HuH-7.5 (cell line): ENCODE measurements at regions not wholly inside any gene's neighbourhood (a gene's known extent, or its start where the extent isn't known, plus 50 kb on each side); places are given as distances from the start of the nearest gene placed in this dataset.

ENCODE experiments used
- DNase-seq: peaks from one replicate; pipeline ENCODE4 v3.0.0; 2011; ENCODE audit warnings: low spot score

DNA sequence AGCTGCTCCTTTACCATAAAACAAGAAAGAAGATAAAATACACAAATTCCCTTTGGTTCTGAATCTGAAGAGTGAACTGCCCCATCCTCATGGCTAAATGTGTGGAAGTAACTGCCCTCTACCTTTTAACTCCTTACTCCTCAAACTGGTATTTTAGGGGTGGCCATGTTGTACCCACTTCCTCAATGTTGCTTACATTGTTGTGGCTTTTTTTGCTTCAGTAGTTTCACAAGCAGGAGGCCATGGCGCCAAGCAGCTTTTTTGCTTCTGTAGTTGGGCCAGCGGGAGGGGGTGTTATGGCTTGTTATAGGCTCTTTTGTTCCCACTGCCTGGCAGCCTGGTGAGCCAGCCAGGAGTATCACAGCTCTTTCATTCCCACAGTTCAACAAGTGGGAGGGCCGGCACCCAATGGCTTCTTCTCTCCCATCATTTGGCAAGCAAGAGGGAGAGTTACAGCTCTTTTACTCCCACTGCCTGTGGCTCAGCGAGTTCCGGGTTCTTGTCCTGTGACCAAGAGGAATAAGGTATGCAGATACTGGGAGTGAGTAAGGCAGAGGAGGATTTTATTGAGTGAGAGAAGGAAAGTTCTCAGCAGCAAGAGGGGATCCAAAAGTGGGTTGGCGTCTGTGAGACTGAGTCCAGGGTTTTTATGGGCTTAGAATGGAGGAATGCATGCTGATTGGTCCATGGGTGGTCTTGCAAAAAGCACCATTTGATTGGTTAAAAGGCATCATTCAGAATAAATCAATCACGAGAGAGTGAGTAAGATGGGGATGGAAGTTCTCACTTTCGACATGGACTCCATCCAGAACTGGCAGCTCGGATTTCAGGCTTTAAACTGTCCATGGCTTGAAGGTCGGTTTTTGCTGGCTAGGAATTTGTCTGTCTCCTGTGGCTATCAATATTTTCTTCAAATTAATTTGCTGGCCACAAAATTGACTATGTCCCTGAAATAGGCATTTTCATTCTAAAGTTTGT is 429.6 kb downstream of the HLX start:
- DNase-seq, result no peak

DNA sequence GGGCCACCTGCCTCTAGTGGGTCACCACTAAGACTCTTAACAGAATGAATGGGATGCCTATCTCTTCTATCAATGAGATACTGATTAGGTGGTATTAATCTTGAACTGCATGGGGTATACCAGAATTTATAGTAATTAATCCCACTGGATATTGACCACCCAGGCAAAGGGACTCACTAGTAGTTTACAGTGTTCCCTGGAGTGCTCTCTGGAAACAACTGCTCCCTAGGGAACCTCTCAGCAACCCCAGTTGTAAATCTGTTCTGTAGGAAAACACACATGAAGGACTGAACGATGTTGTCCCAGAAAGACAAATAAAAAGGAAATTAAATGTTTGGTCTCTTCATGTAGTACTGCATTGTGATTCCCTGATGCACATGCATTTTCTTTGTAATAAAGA is 430.5 kb downstream of the HLX start:
- no peak for DNase-seq

DNA sequence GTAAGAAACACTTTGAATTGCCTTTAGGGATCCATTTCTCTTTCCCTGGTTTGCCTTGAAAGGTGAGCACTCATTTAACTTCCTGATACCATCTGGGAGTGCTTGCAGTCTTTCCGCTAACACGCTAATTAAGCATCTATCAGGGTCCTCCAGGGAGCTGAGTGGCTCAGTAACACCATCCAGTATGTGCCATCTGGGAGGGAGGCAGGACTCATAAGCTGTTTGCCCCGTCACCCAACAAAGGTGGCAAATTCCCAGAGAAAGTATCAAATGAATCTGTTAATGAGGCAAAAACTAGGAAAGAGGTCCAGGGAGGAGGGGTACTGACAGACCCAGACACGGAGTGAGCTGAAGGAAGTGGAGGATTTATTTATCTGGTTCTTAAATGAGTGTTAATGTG is 430.9 kb downstream of the HLX start:
- DNase-seq, result no peak

DNA sequence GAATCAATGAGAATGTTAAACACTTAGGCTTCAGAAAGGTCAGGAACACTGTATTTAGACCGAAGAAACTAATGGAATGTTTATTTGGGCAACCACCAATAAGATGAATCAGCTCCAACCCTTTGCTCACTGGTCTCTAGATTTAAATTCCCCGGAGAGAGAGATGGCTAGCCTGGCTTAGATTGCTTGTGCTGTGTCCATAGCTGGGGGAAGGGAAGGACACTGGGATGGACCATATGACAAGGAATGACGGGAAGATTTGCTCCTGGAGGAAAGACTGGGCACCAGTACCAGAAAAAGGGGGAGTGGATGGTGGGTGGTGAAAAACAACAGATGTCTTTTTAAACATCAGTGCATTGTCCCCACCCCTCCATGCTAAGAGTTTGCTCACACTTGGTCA is 426.6 kb downstream of the DUSP10 start:
- no peak for DNase-seq

DNA sequence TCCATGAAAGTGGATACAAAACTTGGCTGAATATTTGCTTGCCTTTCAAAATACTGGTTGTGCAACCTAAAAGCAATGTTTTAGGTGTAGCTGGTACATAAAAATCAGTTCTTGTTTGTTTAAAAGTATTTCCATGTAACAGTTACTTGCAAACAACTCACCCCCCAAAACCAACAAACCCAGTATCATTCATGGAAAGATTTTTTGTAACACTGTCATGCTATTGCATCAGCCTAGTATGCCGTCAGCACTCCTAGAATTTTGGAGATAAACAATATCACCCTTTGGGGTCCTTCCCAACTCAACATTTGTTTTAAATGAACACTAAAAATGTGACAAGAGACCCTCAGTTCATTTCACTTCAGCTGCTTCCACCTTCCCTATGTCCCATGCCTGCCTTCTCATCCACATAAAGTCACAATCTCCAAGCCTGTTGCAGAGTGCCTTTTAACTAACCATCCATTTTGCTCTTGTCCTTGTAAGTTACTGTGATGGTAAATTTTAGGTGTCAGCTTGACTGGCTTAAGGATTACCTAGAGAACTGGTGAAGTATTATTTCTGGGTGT is 425.3 kb downstream of the DUSP10 start:
- DNase-seq, result no peak

DNA sequence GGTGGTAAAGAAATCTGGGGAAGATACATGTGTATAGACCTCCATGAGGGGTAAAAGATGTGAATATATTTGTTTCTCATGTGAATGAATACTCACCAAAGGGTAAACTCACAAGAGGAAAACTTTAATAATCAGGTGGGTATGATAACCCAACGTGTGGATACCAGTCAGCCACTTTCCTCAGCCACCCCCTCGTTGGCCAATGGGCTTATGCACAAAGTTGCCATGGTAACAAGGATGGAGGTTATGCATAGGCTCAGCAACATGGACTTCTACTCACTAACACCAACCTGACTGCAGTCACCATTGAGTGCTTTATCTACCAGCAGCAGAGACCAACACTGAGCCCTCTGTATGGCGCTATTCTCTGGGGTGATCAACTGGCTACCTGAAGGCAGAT is 424.4 kb downstream of the DUSP10 start:
- DNase-seq, result no peak

DNA sequence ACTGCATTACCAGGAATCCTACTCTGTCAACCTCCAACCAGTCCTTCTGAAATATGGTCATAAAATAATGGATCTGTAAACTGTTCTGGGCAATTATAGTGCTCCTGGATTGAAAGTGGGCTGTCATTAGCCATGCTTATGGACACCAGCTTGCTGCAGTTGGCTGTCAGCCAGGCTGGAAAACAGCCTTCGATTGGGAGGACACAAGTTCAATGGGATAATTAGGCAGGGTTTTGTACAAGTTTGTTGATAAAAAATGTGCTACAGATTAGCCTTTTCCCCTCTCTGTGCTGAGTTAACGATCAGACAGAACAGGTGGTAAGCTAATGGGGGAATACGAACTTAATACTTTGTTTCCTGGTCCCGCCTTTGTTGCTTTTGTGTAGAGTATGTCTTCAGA is 413.9 kb downstream of the DUSP10 start:
- no peak for DNase-seq

DNA sequence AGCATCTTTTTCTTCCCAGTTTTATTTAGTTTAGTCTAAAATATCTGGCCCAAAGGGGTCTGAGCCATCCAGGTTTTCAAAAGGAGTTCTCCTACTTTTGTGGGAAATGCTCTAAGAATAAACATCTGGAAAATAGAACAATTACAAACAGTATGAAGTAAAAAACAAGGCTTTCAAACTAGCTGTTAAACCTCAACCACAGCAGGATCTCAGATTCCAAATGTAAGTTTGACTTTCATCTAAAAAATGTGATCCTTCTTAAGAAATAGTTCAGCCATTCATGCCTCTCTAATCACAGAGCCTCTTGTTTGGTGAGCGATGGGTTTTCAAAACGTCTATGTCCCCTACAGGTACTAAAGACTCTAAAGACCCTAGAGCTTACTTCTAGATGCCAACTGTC is 413.5 kb downstream of the DUSP10 start:
- no peak for DNase-seq

DNA sequence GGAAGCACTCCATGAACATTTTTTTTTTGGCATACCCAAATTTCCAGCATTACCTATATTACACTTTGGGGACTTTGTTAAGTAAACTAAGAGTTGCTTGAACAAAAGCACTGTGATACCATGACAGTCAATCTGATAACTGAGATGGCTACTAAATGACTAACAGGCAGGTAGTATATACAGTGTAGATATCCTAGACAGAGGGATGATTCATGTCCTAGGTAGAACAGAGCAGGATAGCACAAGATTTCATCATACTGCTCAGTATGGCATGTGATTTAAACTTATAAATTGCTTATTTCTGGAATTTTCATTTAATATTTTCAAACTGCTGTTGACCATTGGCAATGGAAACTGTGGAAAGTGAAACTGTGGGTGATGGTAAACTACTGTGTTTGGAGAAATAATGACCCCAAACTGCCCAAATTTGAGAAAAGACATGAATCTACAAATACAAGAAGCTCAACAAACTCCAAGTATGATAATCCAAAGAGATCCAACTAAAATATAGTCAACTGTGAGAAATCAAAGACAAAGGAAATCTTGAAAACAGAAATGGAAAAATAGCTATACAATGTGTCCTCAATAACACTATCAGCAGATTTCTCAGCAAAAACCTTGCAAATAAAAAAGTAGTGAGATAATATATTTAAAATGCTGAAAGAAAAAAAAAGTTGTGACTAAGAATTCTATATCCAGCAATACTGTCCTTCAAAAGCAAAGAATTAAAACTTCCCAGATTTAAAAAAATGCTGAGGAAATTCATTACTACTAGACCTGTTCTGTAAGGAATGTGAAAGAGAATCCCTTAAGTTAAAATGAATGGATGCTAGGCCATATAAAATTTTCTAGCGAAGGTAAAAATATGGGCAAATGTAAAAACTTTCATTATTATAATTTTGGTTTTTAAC is 410.4 kb downstream of the DUSP10 start:
- DNase-seq, result no peak

DNA sequence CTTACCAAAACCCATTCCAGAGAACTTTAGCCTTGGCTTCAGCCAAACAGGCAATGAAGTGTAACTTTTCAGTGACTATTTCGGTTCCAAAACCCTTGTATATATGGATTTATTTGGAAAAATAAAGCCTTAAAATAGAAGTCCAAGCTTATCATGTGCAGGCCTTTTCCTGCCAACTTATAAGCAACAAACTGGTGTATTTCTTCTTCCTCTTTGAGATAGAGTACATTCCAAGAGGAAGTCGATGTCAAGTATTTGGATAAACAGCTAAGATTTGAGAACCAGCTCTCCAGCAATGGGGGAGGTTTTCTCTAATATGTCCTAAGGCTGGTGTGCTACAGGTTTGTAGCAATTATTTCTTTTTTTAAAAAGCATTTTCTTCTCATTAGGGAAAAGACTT is 407.8 kb downstream of the DUSP10 start:
- no peak for DNase-seq

DNA sequence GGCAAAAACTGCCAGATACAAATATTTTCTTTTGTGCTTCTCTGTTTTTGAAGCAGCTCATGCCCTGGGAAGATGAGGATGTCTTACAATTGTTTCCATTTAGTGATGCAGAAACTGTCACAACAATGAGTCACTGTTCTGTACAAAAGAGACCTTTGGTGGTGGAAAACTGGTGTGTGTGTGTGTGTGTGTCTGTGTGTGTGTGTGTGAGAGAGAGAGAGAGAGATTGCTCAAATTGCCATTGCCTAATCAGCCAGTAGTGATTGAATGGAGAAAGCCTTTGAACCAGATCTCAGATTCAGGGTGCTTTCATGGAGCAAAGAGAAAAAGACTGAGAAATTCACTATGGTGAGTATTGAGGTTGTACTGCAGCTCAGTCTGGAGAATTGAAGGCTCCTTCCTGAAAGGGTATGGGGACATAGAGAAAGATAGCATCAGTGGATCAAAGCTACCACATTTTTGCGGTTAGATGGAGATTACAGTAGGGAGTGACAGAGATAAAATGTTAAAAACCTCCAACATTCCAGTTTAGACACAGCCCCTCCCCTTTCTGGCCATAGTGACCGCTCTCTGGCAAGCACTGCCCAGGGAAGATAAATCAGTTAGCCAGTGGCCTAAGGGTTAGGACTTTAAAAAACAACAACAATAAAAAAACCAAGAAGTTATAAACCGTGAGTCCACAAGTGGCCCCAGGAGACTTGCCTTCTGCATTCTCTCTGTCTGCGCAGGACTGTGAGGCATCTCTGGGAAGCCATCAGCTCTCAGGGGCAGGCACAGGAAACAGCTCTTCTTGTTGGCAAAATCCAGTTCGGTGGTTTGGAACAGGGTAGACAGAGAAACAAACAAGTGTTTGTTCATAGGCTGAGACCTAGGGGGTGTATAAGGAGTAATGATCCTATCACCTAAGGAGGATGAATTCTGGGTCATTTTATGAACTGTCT is 406.5 kb downstream of the DUSP10 start:
- no peak for DNase-seq

DNA sequence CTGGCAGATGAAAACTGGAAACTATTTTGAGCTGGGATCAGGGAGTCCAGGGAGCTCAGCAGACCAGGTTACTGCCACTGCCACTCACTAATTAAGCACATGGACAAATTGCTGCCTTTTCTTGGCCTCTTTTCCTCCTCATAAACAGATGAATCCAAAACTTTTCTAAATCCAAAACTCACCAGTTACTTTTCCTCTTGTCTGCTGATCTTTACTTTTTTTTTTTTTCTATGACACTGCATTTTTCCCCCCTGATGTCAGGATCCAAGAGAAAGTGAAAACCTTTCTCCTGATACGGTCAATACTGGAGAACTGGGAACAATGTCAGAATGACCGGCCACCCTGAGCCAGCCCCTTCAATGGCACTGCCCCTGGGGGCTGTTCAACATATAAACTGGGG is 405.8 kb downstream of the DUSP10 start:
- no peak for DNase-seq

DNA sequence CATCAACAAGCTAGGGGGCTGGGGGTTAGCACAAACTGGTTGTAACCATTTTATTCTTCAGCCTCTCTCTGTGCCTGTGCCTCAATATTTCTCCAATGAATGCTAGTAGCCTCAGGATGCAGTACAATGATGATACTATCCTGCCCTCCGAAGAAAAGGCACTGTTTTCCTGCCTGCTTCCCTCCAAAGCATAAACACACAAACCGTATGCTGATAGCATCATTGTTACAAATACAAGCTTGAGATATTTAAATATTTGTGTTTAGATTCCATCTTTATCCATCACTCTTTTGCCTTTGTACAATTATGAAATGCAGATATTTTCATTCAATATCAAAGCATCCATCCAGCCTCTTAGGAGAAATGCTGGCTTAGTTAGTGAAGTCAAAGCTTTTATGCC is 404.8 kb downstream of the DUSP10 start:
- DNase-seq, result no peak

DNA sequence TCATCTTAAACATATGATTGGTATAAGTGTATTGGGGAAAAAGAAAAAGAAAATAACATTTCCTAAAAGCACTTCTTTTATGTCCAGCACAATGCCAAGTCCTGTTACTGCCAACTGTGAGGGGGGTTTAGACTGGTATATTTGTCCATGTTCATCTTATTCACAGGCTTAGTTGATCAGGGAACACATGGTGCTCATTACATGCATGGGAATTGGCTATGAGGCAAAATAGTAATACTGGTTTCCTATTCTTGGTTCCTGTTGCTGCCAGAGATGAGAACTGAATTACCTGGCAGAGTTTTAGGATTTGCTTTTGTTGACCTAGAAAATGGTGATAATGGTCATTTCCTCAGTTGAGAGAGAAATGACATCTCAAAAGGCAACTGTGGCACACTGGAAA is 398.8 kb downstream of the DUSP10 start:
- no peak for DNase-seq

DNA sequence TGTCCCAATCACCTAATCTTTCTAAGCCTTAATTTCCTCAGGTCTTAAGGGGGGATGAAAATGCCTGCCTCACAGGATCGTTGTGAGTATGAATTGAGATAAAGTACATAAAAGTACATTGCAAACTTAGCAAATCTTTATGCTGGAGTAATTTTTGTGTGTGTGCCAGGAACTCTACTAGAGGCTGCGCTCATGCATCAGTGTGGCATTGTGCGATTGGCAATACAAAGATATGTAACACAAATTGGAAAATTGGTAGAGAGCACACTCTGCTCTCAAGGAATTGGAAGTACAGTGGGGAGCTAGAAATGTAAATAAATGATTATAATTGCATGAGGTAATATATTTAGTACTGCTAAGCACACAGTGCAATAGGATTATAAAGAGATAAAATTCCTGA is 398.3 kb downstream of the DUSP10 start:
- DNase-seq, result no peak

DNA sequence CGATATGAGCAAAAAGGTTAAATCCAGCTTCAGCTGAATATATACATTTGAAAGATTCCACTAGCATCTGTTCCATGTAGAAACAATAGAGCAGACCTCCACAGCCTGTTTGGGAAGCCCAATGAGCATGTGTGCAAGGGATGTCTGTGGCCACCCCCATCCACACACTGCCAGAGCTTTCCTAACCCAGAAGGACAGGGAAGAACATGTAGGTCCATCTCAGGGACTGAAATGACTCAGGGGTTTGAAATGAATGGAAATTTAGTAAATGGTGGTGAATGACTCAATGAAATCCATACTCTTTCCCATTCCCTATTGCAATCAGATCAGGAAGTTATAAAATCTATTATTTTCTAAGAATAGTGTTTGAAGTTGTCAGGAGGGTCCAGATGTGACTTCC is 397.2 kb downstream of the DUSP10 start:
- no peak for DNase-seq

DNA sequence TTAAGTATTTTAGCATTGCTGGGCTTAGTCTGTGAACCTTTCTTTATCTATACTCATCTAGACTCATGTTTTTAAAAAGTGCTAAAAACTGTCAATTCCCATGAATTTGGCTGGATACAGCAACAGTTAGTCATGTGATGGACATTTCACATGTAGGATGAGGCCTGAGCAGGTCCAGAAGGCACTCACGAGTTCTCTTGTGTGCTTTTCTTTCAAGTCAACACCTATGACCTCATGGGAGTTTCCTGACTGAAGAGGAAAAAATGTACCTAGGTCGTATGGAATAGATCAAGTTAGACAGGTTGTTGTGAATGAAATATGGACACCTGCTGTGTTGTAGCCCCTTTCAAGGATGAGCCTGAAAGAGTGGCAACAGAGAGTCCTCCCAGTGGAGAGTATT is 394.2 kb downstream of the DUSP10 start:
- DNase-seq, result no peak

DNA sequence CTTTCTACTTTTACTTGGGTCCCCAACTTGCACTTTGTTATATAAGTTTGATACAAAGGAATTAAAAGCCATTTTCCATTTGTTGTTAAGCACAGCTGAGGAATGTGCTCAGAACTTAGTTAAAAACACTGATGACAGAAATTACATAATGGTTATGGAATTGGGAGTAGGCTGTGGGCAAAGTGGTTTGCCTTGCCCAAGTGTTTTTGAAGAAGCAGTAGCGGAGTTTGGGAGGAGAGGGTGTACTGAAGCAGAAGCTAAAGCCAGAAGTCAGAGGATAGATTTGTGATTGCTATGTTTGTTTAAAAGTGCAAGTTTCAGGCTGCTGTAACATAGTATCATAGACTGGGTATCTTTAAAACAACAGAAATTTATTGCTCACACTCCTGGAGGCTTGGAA is 391.8 kb downstream of the DUSP10 start:
- no peak for DNase-seq

DNA sequence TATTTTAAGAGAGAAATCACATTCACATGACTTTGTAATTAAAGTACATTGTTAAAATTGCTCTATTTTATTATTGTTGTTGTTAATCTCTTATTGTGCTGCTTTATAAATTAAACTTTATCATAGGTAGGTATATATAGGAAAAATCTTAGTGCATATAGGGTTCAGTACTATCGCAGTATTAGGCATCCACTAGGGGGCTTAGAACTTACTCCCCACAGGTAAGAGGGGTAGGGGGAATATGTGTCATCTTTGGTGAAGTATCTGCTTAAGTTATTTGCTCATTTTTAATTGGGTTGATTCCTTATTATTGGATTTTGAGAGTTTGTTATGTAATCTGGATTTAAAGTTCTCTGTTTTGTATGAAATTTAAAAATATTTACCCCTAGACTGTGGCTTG is 385.2 kb downstream of the DUSP10 start:
- DNase-seq, result no peak

DNA sequence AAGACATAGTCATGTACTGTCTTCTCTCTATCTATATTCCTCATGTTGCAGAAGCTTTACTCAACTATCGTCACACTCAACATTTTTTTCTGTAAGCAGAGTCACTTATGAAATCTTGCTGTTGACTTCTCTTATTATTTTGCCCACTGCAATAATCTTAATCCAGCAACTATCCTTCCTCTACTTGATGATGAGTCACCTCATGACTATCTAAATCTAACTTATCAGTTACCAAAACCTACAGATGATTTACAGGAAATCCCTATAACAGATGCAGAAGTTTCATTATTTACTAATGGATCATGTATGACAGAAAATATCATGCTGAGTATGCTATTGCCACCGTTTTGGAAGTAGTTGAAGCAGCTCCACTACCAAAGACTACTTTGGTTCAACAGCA is 378.9 kb downstream of the DUSP10 start:
- no peak for DNase-seq

DNA sequence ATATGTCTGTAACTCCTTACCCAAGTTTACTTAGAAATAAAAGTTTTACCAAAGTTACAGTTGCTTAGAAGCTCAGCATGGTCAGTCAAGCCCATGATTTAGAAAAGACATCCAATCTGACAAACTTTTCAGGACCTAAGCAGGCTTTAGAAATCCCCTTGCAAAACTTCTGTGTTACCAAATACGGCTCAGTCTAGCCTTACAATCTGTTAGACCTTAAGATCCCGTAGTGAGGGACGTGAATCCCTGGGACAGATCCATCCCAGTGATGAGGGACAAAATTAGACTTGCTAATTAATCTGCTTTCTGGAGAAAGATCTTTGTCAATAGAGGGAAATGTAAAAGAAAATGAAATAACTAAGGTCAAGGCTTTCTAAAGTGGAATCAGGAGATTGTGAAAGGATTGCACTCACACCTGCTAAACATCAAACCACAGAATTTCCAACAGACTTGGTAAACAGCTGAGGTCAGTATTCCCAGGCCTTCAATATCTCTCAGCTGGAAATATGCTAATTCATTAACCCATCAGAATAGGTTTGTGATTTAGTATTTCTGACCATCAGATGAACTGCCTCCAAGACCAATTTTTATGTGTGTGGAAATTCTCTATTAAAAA is 375.3 kb downstream of the DUSP10 start:
- no peak for DNase-seq
